GM10248 (cell line): ENCODE measurements at regions not wholly inside any gene's neighbourhood (a gene's known extent, or its start where the extent isn't known, plus 50 kb on each side); places are given as distances from the start of the nearest gene placed in this dataset.
"Not testable (repeated sequence)": the region's sequence is repeated elsewhere in the genome, so short reads cannot be mapped to it uniquely, and the experiment has no call there.

ENCODE experiments used
- CTCF ChIA-PET: fragments of 300-600 bp; sonication (Branson Sonifier 250); formaldehyde crosslinking; extraction: SDS; loops from one replicate; lab custom pipeline; 2021; ENCODE audit warnings: antibody characterized with exemption; lab: Yijun Ruan, JAX
- POLR2A ChIA-PET: fragments of 350-650 bp; sonication (Branson Sonifier 250); formaldehyde crosslinking; extraction: SDS; loops from one replicate; lab custom pipeline; 2020; ENCODE audit warnings: antibody characterized with exemption; lab: Yijun Ruan, JAX
- DNase-seq: peaks from one replicate; pipeline ENCODE4 v3.0.0; 2012; ENCODE audit errors: extremely low spot score
- CTCF ChIP-seq: IDR thresholded peaks from 2 replicates; pipeline ENCODE4 v1.5.1; 2012; ENCODE audit warnings: mild to moderate bottlenecking, low read depth; ENCODE audit errors: extremely low read depth, missing control alignments, control extremely low read depth

GRCh38 chr6:144510859-144511258 is 225.7 kb downstream of the UTRN start:
- ChIA-PET CTCF (interaction anchor here (1.5 kb wide), 1 partner anchor 30 kb away, joined by 6 read pairs; no protein-coding TSS in a partner anchor), POLR2A (no interaction called here)
- no peak for DNase-seq
- TF ChIP-seq CTCF = no peak

GRCh38 chr6:144515761-144516160 is 230.6 kb downstream of the UTRN start:
- CTCF ChIA-PET = no interaction called here
- POLR2A ChIA-PET = no interaction called here
- TF ChIP-seq CTCF = no peak
- DNase-seq = no peak

GRCh38 chr6:144519426-144519825 is 234.3 kb downstream of the UTRN start:
- ChIA-PET POLR2A (no interaction called here), CTCF (no interaction called here)
- TF ChIP-seq CTCF = no peak
- no peak for DNase-seq

- no peak for DNase-seq
- POLR2A ChIA-PET = no interaction called here
These were observed 243.7 kb downstream of the UTRN start for GRCh38 chr6:144528743-144529425.

GRCh38 chr6:144530118-144530517 is 245.0 kb downstream of the UTRN start:
- POLR2A ChIA-PET = no interaction called here
- CTCF ChIA-PET = interaction anchor here (1.2 kb wide), 1 partner anchor 55 kb away, joined by 3 read pairs; no protein-coding TSS in a partner anchor

More at GRCh38 chr6:144528743-144529425, 243.7 kb downstream of the UTRN start:
- no peak for TF ChIP-seq CTCF
- CTCF ChIA-PET = no interaction called here

GRCh38 chr6:144532238-144532637 is 247.1 kb downstream of the UTRN start:
- CTCF ChIA-PET, POLR2A ChIA-PET: not testable (repeated sequence)

More at GRCh38 chr6:144530118-144530517, 245.0 kb downstream of the UTRN start:
- DNase-seq = no peak
- no peak for TF ChIP-seq CTCF

GRCh38 chr6:144534180-144534579 is 249.0 kb downstream of the UTRN start:
- no peak for DNase-seq
- CTCF ChIA-PET = interaction anchor here (1.5 kb wide), 2 partner anchors 14 to 16 kb away, joined by 4 to 5 read pairs; no protein-coding TSS in a partner anchor
- TF ChIP-seq CTCF = no peak
- POLR2A ChIA-PET = no interaction called here

More at GRCh38 chr6:144532238-144532637, 247.1 kb downstream of the UTRN start:
- DNase-seq = not testable (repeated sequence)
